ENCODE measurements at regions not wholly inside any gene's neighbourhood (a gene's known extent, or its start where the extent isn't known, plus 50 kb on each side); places are given as distances from the start of the nearest gene placed in this dataset.

- DNase-seq, result no peak
Measured at GRCh38 chr14:58816416-58817115, 178.8 kb downstream of the DACT1 start.

DNA sequence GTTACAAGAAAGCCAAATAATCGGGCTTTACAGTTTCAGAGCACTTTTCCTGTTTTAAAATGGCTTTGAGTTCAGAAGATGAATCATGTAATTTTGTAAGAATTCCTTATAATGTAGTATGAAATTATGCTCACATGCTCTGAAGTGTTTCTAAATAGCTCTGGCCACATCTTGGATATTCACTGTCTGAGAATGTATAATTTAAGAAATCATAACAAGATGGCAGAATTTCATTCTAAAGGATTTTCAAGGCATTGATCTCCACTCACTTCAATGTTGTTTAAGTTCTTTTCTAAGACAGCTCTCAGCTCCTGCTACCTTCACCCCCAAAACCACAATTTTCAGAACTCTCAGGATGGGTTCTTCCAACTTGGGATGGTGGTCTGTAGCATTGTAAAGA, 180.1 kb downstream of the DACT1 start:
- DNase-seq, result no peak

GRCh38 chr14:58820032-58820431, 182.3 kb downstream of the DACT1 start:
- DNase-seq, result no peak

- DNase-seq, result no peak
Measured at GRCh38 chr14:58821421-58821820, 183.7 kb downstream of the DACT1 start.

GRCh38 chr14:58822856-58823255, 185.1 kb downstream of the DACT1 start:
- DNase-seq, result no peak

- no peak for DNase-seq
Measured at GRCh38 chr14:58823312-58823711, 185.6 kb downstream of the DACT1 start.

- DNase-seq, result no peak
Measured at GRCh38 chr14:58824106-58824505, 186.3 kb downstream of the DACT1 start.

GRCh38 chr14:58824796-58825195, 187.0 kb downstream of the DACT1 start:
- DNase-seq, result no peak

DNA sequence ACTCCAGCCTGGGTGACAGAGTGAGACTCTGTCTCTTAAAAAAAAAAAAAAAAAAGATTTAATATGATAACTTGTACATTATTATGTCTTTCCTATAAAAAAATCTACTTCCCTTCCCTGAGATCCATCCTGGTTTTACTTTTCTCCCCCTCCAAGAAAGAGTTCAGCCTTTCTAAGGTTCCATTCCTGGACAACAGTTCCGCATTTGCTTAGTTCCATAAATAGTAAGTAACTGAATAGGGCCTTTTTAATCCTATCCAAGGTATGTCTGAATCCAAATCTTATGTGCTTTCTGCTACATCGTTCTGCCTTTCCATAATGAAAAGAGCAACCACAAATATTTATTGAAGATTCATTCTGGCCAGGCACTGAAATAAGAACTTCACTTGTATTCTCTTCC, 187.8 kb downstream of the DACT1 start:
- no peak for DNase-seq

DNA sequence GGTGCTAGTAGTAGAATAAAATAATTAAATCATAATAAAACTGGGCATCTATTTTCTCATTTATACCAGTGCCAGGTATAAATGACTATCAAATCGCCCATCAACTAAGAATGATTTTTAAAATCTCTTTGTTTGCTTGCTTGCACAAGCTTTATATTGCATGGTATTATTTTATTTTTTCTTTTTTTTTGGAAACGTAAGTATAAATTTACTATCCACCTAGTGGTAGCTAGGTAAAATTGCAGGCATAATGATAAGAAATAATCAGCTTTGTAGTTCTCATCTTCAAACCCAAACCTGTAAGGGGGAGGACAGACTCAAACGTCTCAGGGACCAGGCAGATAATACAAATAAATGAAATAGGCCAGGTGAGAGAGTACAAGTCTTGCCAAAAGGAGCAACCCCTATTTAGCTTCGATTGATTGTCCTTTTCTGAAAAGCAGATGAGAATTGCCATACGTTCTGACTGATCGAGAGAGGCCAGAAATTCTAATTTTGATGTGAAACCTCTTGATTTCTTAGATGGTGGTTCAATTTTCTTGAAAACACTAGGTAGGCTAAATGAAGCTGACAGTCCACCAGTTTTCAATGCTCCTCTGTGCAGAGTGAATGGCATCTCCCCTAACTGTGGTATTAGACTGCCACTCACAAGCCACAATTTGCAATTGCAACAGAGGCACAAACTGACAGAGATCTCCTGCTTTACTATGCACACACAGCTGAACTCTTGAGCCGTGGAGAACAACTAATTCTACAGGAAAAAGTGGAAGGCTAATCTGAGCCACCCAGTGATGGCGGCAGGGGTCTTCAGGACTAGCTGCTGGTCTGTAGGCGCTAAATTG, 189.3 kb downstream of the DACT1 start:
- no peak for DNase-seq

GRCh38 chr14:58828298-58828697, 190.5 kb downstream of the DACT1 start:
- DNase-seq, result no peak

DNA sequence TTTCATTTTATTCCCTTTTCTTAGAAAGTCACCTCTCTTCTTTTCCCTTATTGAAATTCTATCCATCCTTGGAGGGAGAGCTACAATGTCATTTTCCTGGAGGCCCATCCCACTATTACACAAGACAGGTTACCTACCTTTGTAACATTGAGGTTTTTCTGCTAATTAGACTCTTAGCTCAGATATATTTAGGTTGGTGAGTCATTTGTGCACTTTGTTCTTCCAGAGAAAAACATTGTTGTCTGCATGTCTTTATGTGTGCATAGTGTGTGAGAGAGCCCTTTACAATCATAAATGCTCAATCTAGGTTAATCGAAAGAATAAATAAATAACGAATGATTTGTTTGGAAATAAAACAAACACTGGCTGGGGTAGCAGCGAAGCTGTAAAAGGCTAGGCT, 191.8 kb downstream of the DACT1 start:
- no peak for DNase-seq

DNA sequence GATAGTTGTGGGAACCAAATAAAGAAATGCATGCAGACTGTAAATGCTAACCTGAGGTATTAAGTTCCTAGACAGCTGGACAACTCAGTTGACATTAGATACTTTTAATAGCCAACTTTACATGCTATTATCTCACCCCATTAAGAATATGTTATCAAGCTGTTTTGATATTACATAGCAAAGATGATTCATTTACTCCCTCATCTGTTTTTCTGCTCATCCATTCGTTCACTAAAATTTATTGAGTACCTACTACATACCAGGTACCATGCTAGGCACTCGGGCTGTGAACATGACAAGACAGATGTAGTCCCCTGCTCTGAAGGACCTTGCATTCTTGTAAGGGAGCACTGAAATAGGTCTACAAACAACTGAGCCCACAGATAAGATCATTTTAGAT, 192.4 kb downstream of the DACT1 start:
- no peak for DNase-seq

DNA sequence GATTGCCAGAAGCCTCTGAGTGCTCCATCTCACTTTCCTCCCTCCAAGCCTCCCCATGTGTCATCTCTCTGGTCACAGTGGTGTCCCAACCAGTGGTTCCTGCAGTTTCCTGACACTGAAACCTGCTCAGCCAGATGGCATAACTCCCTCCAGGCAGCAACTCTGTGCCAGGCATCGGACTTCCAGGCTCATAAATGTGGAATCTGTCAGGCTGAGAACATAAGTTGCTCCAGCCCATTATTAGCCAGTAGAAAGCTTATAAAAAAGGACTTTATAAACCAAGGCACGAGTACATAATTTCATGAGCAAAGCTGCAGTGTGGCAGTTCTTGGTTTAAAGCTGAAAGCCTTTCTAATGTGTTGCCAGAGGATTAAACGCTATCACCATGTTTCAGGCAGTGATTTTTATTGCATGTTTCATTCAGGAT, 194.3 kb downstream of the DACT1 start:
- DNase-seq, result no peak

GRCh38 chr14:58833634-58834378, 196.0 kb downstream of the DACT1 start:
- no peak for DNase-seq

DNA sequence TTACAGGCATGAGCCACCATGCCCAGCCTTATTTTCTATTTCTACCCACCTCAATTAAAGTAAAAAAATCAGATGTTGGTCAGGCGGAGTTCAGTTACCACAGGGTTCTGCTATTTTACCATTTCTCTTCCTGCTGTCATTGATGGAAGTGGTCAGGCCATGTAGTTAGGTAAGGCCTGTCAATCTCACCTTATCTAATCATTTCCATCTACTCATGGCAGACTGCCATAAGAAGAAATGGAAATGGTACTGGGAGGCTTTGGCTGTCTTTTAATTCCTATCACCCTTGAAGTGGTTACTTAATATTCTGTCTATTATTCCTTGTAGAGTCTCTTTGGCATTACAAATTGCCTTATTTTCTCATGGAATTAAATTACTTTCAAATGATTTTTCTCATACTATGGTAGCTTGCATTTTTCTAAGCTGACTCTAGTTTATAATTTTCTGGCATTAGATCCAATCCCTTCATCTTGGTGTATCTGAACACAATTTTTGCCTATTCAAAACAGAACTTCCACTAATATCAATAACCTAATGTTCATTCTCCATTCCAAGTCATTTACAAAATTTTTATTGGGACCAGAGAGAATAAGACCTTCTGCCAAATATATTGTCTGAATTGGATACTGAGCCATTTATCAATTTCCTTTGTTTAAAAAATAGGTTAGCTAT, 198.7 kb downstream of the DACT1 start:
- DNase-seq, result no peak

DNA sequence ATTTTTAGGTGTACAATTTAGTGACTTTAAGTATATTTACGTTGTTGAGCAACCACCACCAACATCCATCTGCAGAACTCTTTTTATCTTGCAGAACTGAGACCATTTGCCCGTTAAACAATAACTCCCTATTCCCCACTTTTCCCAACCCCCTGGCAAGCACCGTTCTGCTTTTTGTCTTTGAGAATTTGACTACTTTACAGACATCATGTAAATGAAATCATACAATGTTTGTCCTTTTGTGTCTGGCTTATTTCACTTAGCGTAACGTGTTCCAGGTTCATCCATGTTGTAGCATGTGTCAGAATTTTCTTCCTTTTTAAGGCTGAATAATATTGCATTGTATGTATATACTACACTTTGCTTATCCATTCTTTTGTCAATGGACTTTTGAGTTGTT, 201.5 kb downstream of the DACT1 start:
- DNase-seq, result no peak

- no peak for DNase-seq
Measured at GRCh38 chr14:58844544-58844943, 206.8 kb downstream of the DACT1 start.

- no peak for DNase-seq
Measured at GRCh38 chr14:58846682-58847465, 209.1 kb downstream of the DACT1 start.

GRCh38 chr14:58848365-58848764, 210.6 kb downstream of the DACT1 start:
- DNase-seq, result no peak

GRCh38 chr14:58849601-58850000, 211.8 kb downstream of the DACT1 start:
- no peak for DNase-seq

- no peak for DNase-seq
Measured at GRCh38 chr14:58850011-58850410, 212.2 kb downstream of the DACT1 start.

All from stimulated activated CD4-positive, alpha-beta T cell treated with anti-CD3 and anti-CD28 coated beads, Interleukin-15, amount 100 ng/mL, for 24 hours (primary cell).